DND-41 (cell line): ENCODE measurements at regions not wholly inside any gene's neighbourhood (a gene's known extent, or its start where the extent isn't known, plus 50 kb on each side); places are given as distances from the start of the nearest gene placed in this dataset.

Experiments
- ATAC-seq: fragments of 200-7000 bp; cut with Tn5 transposase; 3 replicates; pipeline ENCODE4 v1.9.1; 2021; ENCODE audit warnings: low read depth; ENCODE audit not compliant: insufficient read depth
- DNase-seq: peaks from one replicate; pipeline ENCODE4 v3.0.0-alpha.2; 2020
- H2AFZ ChIP-seq: 2 replicates; pipeline ENCODE4 v1.6.0; 2012; ENCODE audit warnings: low read depth, low read length
- H3K27ac ChIP-seq: 2 replicates; pipeline ENCODE4 v1.5.1; 2012; ENCODE audit warnings: low read length, inconsistent platforms
- H3K27me3 ChIP-seq: fragments of 200-600 bp; sonication (generic); 2 replicates; pipeline ENCODE4 v1.6.0; 2012; ENCODE audit warnings: low read length, mild to moderate bottlenecking, inconsistent platforms; ENCODE audit not compliant: insufficient read depth, poor library complexity
- H3K36me3 ChIP-seq: 2 replicates; pipeline ENCODE4 v1.5.1; 2012; ENCODE audit warnings: low read length, inconsistent platforms; ENCODE audit not compliant: insufficient read depth
- H3K4me1 ChIP-seq: 2 replicates; pipeline ENCODE4 v1.5.1; 2012; ENCODE audit warnings: mild to moderate bottlenecking, low read length; ENCODE audit not compliant: insufficient read depth
- H3K4me2 ChIP-seq: 2 replicates; pipeline ENCODE4 v1.6.0; 2012; ENCODE audit warnings: mild to moderate bottlenecking, moderate library complexity, low read length, inconsistent platforms; ENCODE audit not compliant: insufficient read depth
- H3K4me3 ChIP-seq, 2 experiments: fragments of 200-600 bp in 1 of 2; shearing (Covaris generic) in 1 of 2; 2 replicates each; pipeline ENCODE4 v1.5.1; 2012 to 2016; ENCODE audit warnings: inconsistent platforms in 2 of 2, low read length in 2 of 2, mild to moderate bottlenecking in 2 of 2, low read depth in 1 of 2, moderate library complexity in 1 of 2
- H3K79me2 ChIP-seq: 2 replicates; pipeline ENCODE4 v1.6.0; 2012; ENCODE audit warnings: low read length, inconsistent platforms; ENCODE audit not compliant: insufficient read depth
- H3K9ac ChIP-seq: 2 replicates; pipeline ENCODE4 v1.6.0; 2012; ENCODE audit warnings: low read depth, mild to moderate bottlenecking, inconsistent platforms, low read length, moderate library complexity
- H3K9me3 ChIP-seq: 2 replicates; pipeline ENCODE4 v1.5.1; 2012; ENCODE audit warnings: low read length, moderate library complexity, mild to moderate bottlenecking, inconsistent platforms; ENCODE audit not compliant: insufficient read depth, severe bottlenecking
- H4K20me1 ChIP-seq: 2 replicates; pipeline ENCODE4 v1.6.0; 2012; ENCODE audit warnings: low read length; ENCODE audit not compliant: insufficient read depth
- CTCF ChIP-seq: IDR thresholded peaks from 2 replicates; pipeline ENCODE4 v1.5.1; 2012; ENCODE audit warnings: borderline replicate concordance, low read length, moderate library complexity, mild to moderate bottlenecking; ENCODE audit not compliant: poor library complexity, severe bottlenecking; ENCODE audit errors: extremely low read depth
- EZH2 ChIP-seq: IDR thresholded peaks from 3 replicates; pipeline ENCODE4 v1.6.1; 2012; ENCODE audit warnings: borderline replicate concordance, low read depth, mild to moderate bottlenecking, moderate library complexity, low read length, inconsistent platforms; ENCODE audit not compliant: severe bottlenecking

GRCh38 chr5:26193626-26194025 is 844.8 kb downstream of the CDH9 start:
- H3K36me3 ChIP-seq: no peaks in the 10 kb centered on the region
- H2AFZ ChIP-seq: no peak overlapping the region
- no peak overlapping the region for H3K4me3 ChIP-seq
- H3K4me2 ChIP-seq: no peak overlapping the region
- DNase-seq (no peak), ATAC-seq (no peak)
- H4K20me1 ChIP-seq: no peaks in the 10 kb centered on the region
- H3K79me2 ChIP-seq: no peaks in the 10 kb centered on the region
- no peak for TF ChIP-seq EZH2
- TF ChIP-seq CTCF: no peak
- no peaks in the 10 kb centered on the region for H3K4me1 ChIP-seq
- no peaks in the 10 kb centered on the region for H3K27me3 ChIP-seq
- no peak overlapping the region for H3K9ac ChIP-seq
- H3K27ac ChIP-seq: no peak overlapping the region
- H3K9me3 ChIP-seq: no peaks in the 10 kb centered on the region

- no peak overlapping the region for H2AFZ ChIP-seq
- H3K4me1 ChIP-seq: no peaks in the 10 kb centered on the region
- H3K79me2 ChIP-seq: no peaks in the 10 kb centered on the region
- no peak overlapping the region for H3K4me2 ChIP-seq
- no peaks in the 10 kb centered on the region for H3K27me3 ChIP-seq
- no peaks in the 10 kb centered on the region for H3K36me3 ChIP-seq
- H4K20me1 ChIP-seq: no peaks in the 10 kb centered on the region
- DNase-seq: no peak
- no peak overlapping the region for H3K9ac ChIP-seq
- no peak for ATAC-seq
- H3K4me3 ChIP-seq: no peak overlapping the region
- H3K9me3 ChIP-seq: no peaks in the 10 kb centered on the region
- H3K27ac ChIP-seq: no peak overlapping the region
- no peak for TF ChIP-seq EZH2
- no peak for TF ChIP-seq CTCF
Measured at GRCh38 chr5:26192486-26192885, 845.9 kb downstream of the CDH9 start.

DNA sequence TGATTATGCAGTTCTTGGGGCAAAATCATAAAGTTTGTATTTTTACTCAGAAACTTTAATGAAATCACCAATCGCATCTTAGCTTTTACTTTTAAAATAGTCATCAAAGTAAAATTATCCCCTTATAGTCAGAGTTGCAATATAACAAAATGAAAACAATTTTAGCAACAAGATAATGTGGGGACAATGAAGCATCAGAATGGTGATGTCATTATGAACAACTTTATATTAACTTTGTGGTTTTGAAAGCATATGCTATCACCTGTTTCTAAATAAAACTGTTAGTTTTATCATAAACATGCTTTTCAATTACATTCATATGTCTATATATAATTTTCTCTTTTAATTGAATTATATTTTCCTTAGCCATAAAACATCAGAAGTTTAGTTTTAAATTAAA is 856.8 kb downstream of the CDH9 start:
- no peak for TF ChIP-seq CTCF
- TF ChIP-seq EZH2: no peak
- no peaks in the 10 kb centered on the region for H3K79me2 ChIP-seq
- H3K27me3 ChIP-seq: no peaks in the 10 kb centered on the region

GRCh38 chr5:26148569-26149107 is 889.7 kb downstream of the CDH9 start:
- Histone ChIP-seq H3K4me2 (no peak overlapping the region), H3K79me2 (no peaks in the 10 kb centered on the region), H4K20me1 (no peaks in the 10 kb centered on the region), H3K9me3 (peaks cover 6% of the 10 kb centered on the region), H3K4me1 (no peaks in the 10 kb centered on the region), H3K27ac (no peak overlapping the region), H3K36me3 (no peaks in the 10 kb centered on the region), H3K9ac (no peak overlapping the region), H3K27me3 (no peaks in the 10 kb centered on the region), H2AFZ (no peak overlapping the region), H3K4me3 (no peak overlapping the region)
- no peak for ATAC-seq
- TF ChIP-seq EZH2 (no peak), CTCF (no peak)
- no peak for DNase-seq

More for the DNA sequence above, 856.8 kb downstream of the CDH9 start:
- Histone ChIP-seq H2AFZ (no peak overlapping the region), H3K4me2 (no peak overlapping the region), H3K36me3 (no peaks in the 10 kb centered on the region), H3K9me3 (no peaks in the 10 kb centered on the region), H3K4me3 (no peak overlapping the region), H4K20me1 (no peaks in the 10 kb centered on the region), H3K9ac (no peak overlapping the region), H3K4me1 (no peaks in the 10 kb centered on the region), H3K27ac (no peak overlapping the region)
- no peak for DNase-seq
- ATAC-seq: no peak
